IMR-90 (cell line): ENCODE measurements at regions not wholly inside any gene's neighbourhood (a gene's known extent, or its start where the extent isn't known, plus 50 kb on each side); places are given as distances from the start of the nearest gene placed in this dataset.

ENCODE experiments used
- ATAC-seq: fragments of 200-7000 bp; cut with Tn5 transposase; 2 replicates; pipeline ENCODE4 v1.9.1; 2020; ENCODE audit warnings: low read depth, mild to moderate bottlenecking, moderate library complexity
- BruUV-seq: library from RNA; stranded (reverse); fragments of 400-500 nt; replicated peaks from 2 replicates; lab custom pipeline; 2021; lab: Mats Ljungman, UMichigan
- CTCF ChIA-PET: fragments of 300-600 bp; formaldehyde crosslinking; extraction: SDS; loops from one replicate; lab custom pipeline; 2021; ENCODE audit warnings: antibody characterized with exemption; lab: Yijun Ruan, JAX
- POLR2A ChIA-PET: fragments of 300-600 bp; sonication (Branson Sonifier 250); formaldehyde crosslinking; loops from one replicate; lab custom pipeline; 2022; ENCODE audit warnings: antibody characterized with exemption; ENCODE audit not compliant: unreplicated experiment; lab: Charles Lee
- DNase-seq: peaks from one replicate; pipeline ENCODE4 v3.0.0; 2013
- H2AFZ ChIP-seq: replicated peaks from 2 replicates; pipeline ENCODE3; 2013; ENCODE audit warnings: low read length, mild to moderate bottlenecking; ENCODE audit not compliant: poor library complexity
- H2AK5ac ChIP-seq: 2 replicates; pipeline ENCODE4 v1.6.1; 2013; ENCODE audit warnings: low read depth, low read length, inconsistent platforms
- H2AK9ac ChIP-seq: replicated peaks from 2 replicates; pipeline ENCODE3; 2013; ENCODE audit warnings: mild to moderate bottlenecking, low read depth, low read length, moderate library complexity; ENCODE audit not compliant: poor library complexity
- H2BK120ac ChIP-seq: 2 replicates; pipeline ENCODE4 v1.6.1; 2013; ENCODE audit warnings: low read depth, low read length, inconsistent platforms
- H2BK15ac ChIP-seq: 3 replicates; pipeline ENCODE4 v1.6.1; 2013; ENCODE audit warnings: low read depth, low read length, inconsistent platforms
- H2BK20ac ChIP-seq: 2 replicates; pipeline ENCODE4 v1.6.1; 2013; ENCODE audit warnings: low read depth, mild to moderate bottlenecking, inconsistent platforms, low read length, moderate library complexity
- H2BK5ac ChIP-seq: 2 replicates; pipeline ENCODE4 v1.6.1; 2013; ENCODE audit warnings: mild to moderate bottlenecking, low read depth, low read length, inconsistent platforms; ENCODE audit not compliant: poor library complexity, severe bottlenecking
- H3K14ac ChIP-seq: replicated peaks from 2 replicates; pipeline ENCODE4 v1.6.1; 2013; ENCODE audit warnings: low read depth, low read length, inconsistent platforms
- H3K18ac ChIP-seq: 2 replicates; pipeline ENCODE4 v1.6.1; 2013; ENCODE audit warnings: low read depth, low read length, control low read depth
- H3K23ac ChIP-seq: 2 replicates; pipeline ENCODE4 v1.6.1; 2013; ENCODE audit warnings: low read depth, low read length, inconsistent platforms
- H3K27ac ChIP-seq: 2 replicates; pipeline ENCODE4 v1.5.1; 2013; ENCODE audit warnings: mild to moderate bottlenecking, control low read depth, low read length; ENCODE audit not compliant: insufficient read depth
- H3K27me3 ChIP-seq: 2 replicates; pipeline ENCODE4 v1.6.1; 2013; ENCODE audit warnings: low read length; ENCODE audit not compliant: control insufficient read depth, insufficient read depth
- H3K36me3 ChIP-seq: 2 replicates; pipeline ENCODE4 v1.6.1; 2013; ENCODE audit warnings: low read length, mixed read lengths; ENCODE audit not compliant: control insufficient read depth, insufficient read depth
- H3K4ac ChIP-seq: 2 replicates; pipeline ENCODE4 v1.6.1; 2013; ENCODE audit warnings: low read depth, low read length, inconsistent platforms
- H3K4me1 ChIP-seq: 2 replicates; pipeline ENCODE4 v1.6.1; 2013; ENCODE audit warnings: low read length, mixed read lengths; ENCODE audit not compliant: control insufficient read depth, insufficient read depth
- H3K4me2 ChIP-seq: 2 replicates; pipeline ENCODE4 v1.6.1; 2013; ENCODE audit warnings: low read depth, mild to moderate bottlenecking, control low read depth, low read length, moderate library complexity
- H3K4me3 ChIP-seq: 2 replicates; pipeline ENCODE4 v1.5.1; 2013; ENCODE audit warnings: low read depth, mild to moderate bottlenecking, control low read depth, low read length, moderate library complexity; ENCODE audit not compliant: insufficient read depth
- H3K56ac ChIP-seq: 2 replicates; pipeline ENCODE4 v1.6.1; 2013; ENCODE audit warnings: low read length, inconsistent platforms; ENCODE audit not compliant: insufficient read depth; ENCODE audit errors: extremely low read depth
- H3K79me1 ChIP-seq, 2 experiments: 2 replicates each; pipeline ENCODE4 v1.6.1; 2013; ENCODE audit warnings: low read length in 2 of 2, inconsistent platforms in 1 of 2, low read depth in 1 of 2
- H3K9ac ChIP-seq: 2 replicates; pipeline ENCODE4 v1.6.1; 2013; ENCODE audit warnings: low read depth, low read length, control low read depth
- H3K9me1 ChIP-seq: 2 replicates; pipeline ENCODE4 v1.6.1; 2013; ENCODE audit warnings: low read length, inconsistent platforms; ENCODE audit not compliant: insufficient read depth
- H3K9me3 ChIP-seq: 2 replicates; pipeline ENCODE4 v1.6.1; 2013; ENCODE audit warnings: low read length; ENCODE audit not compliant: control insufficient read depth, insufficient read depth
- H4K20me1 ChIP-seq: 2 replicates; pipeline ENCODE4 v1.6.1; 2013; ENCODE audit warnings: low read length, inconsistent platforms; ENCODE audit not compliant: insufficient read depth
- H4K5ac ChIP-seq: 2 replicates; pipeline ENCODE4 v1.6.1; 2013; ENCODE audit warnings: mild to moderate bottlenecking, low read depth, low read length, control low read depth
- H4K8ac ChIP-seq, 2 experiments: 2 replicates each; pipeline ENCODE4 v1.6.1; 2013; ENCODE audit warnings: low read depth in 2 of 2, low read length in 2 of 2, control low read depth in 1 of 2, inconsistent platforms in 1 of 2
- H4K91ac ChIP-seq: 2 replicates; pipeline ENCODE4 v1.6.1; 2013; ENCODE audit warnings: low read depth, low read length, inconsistent platforms; ENCODE audit not compliant: insufficient read depth
- BHLHE40 ChIP-seq: fragments of 150-350 bp; IDR thresholded peaks from 2 replicates; pipeline ENCODE4 v1.6.1; 2016; ENCODE audit warnings: mild to moderate bottlenecking, low read depth, low read length
- CEBPB ChIP-seq: IDR thresholded peaks from 2 replicates; pipeline ENCODE4 v1.6.1; 2012; ENCODE audit warnings: low read depth, low read length, improper control_type of control experiment
- CHD1 ChIP-seq: IDR thresholded peaks from 2 replicates; pipeline ENCODE4 v1.6.1; 2012; ENCODE audit warnings: low read depth, low read length, improper control_type of control experiment
- FOS ChIP-seq: fragments of 150-350 bp; IDR thresholded peaks from 2 replicates; pipeline ENCODE4 v1.6.1; 2016; ENCODE audit warnings: low read depth, low read length
- MAFK ChIP-seq: IDR thresholded peaks from 2 replicates; pipeline ENCODE4 v1.6.1; 2012; ENCODE audit warnings: low read depth, low read length, improper control_type of control experiment
- MAZ ChIP-seq: IDR thresholded peaks from 2 replicates; pipeline ENCODE4 v1.6.1; 2012; ENCODE audit warnings: low read depth, mild to moderate bottlenecking, low read length, improper control_type of control experiment, moderate library complexity, borderline replicate concordance
- MXI1 ChIP-seq: IDR thresholded peaks from 2 replicates; pipeline ENCODE4 v1.6.1; 2012; ENCODE audit warnings: low read depth, mild to moderate bottlenecking, low read length, moderate library complexity, borderline replicate concordance
- NFE2L2 ChIP-seq: fragments of 150-350 bp; IDR thresholded peaks from 2 replicates; pipeline ENCODE4 v1.6.1; 2016; ENCODE audit warnings: low read depth, mild to moderate bottlenecking, low read length
- POLR2A ChIP-seq: IDR thresholded peaks from 2 replicates; pipeline ENCODE4 v1.6.1; 2012; ENCODE audit warnings: mild to moderate bottlenecking, low read depth, low read length
- RAD21 ChIP-seq: IDR thresholded peaks from 2 replicates; pipeline ENCODE4 v1.6.1; 2012; ENCODE audit warnings: low read length, improper control_type of control experiment
- RCOR1 ChIP-seq: IDR thresholded peaks from 2 replicates; pipeline ENCODE4 v1.6.1; 2012; ENCODE audit warnings: mild to moderate bottlenecking, low read length, improper control_type of control experiment; ENCODE audit not compliant: insufficient replicate concordance
- RFX5 ChIP-seq: IDR thresholded peaks from 2 replicates; pipeline ENCODE4 v1.8.0; 2012; ENCODE audit warnings: low read depth, mild to moderate bottlenecking, low read length, moderate library complexity
- SMC3 ChIP-seq: fragments of 150-350 bp; IDR thresholded peaks from 2 replicates; pipeline ENCODE4 v1.6.1; 2016; ENCODE audit warnings: low read depth, mild to moderate bottlenecking, antibody characterized with exemption, low read length, moderate library complexity
- WGBS, 2 experiments: methylation state at CpG; one replicate each; pipeline versions ENCODE4 v1.1.5 to v1.1.7; 2013; ENCODE audit warnings: missing lambda C conversion rate in 2 of 2; ENCODE audit not compliant: insufficient read length in 1 of 2; ENCODE audit errors: extremely low coverage in 2 of 2; 5-methylcytosine and 5-hydroxymethylcytosine counted together
- dilution Hi-C: fragments of 300-500 bp; cut with HindIII; formaldehyde crosslinking; loops from one replicate; pipeline ENCODE4 v1.14.3; 2018; ENCODE audit warnings: low sequenced_read_pairs; ENCODE audit not compliant: unreplicated experiment
- in situ Hi-C: fragments of 300-500 bp; cut with MboI; formaldehyde crosslinking; loops from 3 replicates; pipeline ENCODE4 v1.14.3; 2019; ENCODE audit warnings: low sequenced_read_pairs, inconsistent platforms, mixed read lengths
- intact Hi-C: fragments of 100-400 bp; cut with micrococcal nuclease; formaldehyde crosslinking; loops from 2 replicates; pipeline ENCODE4 v1.10.0; 2022
- TF ChIP-seq, protein P1 (sequence below): fragments of 150-350 bp; IDR thresholded peaks from 2 replicates; pipeline ENCODE4 v1.6.1; 2016; ENCODE audit warnings: low read depth, mild to moderate bottlenecking, low read length, moderate library complexity, borderline replicate concordance
- TF ChIP-seq, protein P2 (sequence below): fragments of 150-350 bp; IDR thresholded peaks from 2 replicates; pipeline ENCODE4 v1.6.1; 2017; ENCODE audit warnings: mild to moderate bottlenecking, antibody characterized with exemption, low read length, low read depth
- TF ChIP-seq, protein P3 (sequence below): conservative IDR thresholded peaks from 2 replicates; pipeline ENCODE4 v1.5.1; 2012; ENCODE audit warnings: mild to moderate bottlenecking, low read depth, low read length, improper control_type of control experiment

- POLR2A ChIA-PET = no interaction called here
- Histone ChIP-seq H3K36me3 (no peaks in the 10 kb centered on the region), H4K91ac (no peak overlapping the region), H3K18ac (no peak overlapping the region), H2AFZ (no peak overlapping the region), H3K27me3 (no peaks in the 10 kb centered on the region; the same call in 1 of the 2 replicates), H2BK20ac (no peak overlapping the region), H4K5ac (no peak overlapping the region), H3K27ac (no peak overlapping the region), H3K4me3 (no peak overlapping the region), H3K9me3 (no peaks in the 10 kb centered on the region), H2AK9ac (no peak overlapping the region), H3K14ac (no peak overlapping the region), H3K4me2 (no peak overlapping the region), H3K9ac (no peak overlapping the region), H2BK120ac (no peak overlapping the region), H3K79me1 (no peaks in the 10 kb centered on the region), H2BK15ac (no peak overlapping the region), H3K23ac (no peak overlapping the region), H2AK5ac (no peak overlapping the region), H4K8ac (no peak overlapping the region), H4K20me1 (no peaks in the 10 kb centered on the region), H2BK5ac (no peak overlapping the region), H3K4me1 (peaks cover 8% of the 10 kb centered on the region), H3K4ac (no peak overlapping the region; the same call in 1 of the 2 replicates), H3K9me1 (no peaks in the 10 kb centered on the region), H3K56ac (no peak overlapping the region)
- no TSS peak for BruUV-seq
- intact Hi-C loops = no loop called here
- in situ Hi-C loops = no loop called here
- CTCF ChIA-PET = no interaction called here
- DNase-seq (no peak), ATAC-seq (no peak)
- 100% methylated on average over 1 of the region's 7 CpGs; no CpG with 5 or more reads in 1 of the 2 experiments for WGBS, 2 experiments
- dilution Hi-C loops = no loop called here
- TF ChIP-seq MAFK (no peak), NFE2L2 (no peak), MAZ (no peak), FOS (no peak), RFX5 (no peak), BHLHE40 (no peak), POLR2A (no peak), CHD1 (no peak), SMC3 (no peak), MXI1 (no peak), RCOR1 (no peak), CEBPB (no peak), RAD21 (no peak)
- TF ChIP-seq, protein P1, sequence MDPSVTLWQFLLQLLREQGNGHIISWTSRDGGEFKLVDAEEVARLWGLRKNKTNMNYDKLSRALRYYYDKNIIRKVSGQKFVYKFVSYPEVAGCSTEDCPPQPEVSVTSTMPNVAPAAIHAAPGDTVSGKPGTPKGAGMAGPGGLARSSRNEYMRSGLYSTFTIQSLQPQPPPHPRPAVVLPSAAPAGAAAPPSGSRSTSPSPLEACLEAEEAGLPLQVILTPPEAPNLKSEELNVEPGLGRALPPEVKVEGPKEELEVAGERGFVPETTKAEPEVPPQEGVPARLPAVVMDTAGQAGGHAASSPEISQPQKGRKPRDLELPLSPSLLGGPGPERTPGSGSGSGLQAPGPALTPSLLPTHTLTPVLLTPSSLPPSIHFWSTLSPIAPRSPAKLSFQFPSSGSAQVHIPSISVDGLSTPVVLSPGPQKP = no peak
- TF ChIP-seq, protein P2, sequence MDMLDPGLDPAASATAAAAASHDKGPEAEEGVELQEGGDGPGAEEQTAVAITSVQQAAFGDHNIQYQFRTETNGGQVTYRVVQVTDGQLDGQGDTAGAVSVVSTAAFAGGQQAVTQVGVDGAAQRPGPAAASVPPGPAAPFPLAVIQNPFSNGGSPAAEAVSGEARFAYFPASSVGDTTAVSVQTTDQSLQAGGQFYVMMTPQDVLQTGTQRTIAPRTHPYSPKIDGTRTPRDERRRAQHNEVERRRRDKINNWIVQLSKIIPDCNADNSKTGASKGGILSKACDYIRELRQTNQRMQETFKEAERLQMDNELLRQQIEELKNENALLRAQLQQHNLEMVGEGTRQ = no peak
- TF ChIP-seq, protein P3, sequence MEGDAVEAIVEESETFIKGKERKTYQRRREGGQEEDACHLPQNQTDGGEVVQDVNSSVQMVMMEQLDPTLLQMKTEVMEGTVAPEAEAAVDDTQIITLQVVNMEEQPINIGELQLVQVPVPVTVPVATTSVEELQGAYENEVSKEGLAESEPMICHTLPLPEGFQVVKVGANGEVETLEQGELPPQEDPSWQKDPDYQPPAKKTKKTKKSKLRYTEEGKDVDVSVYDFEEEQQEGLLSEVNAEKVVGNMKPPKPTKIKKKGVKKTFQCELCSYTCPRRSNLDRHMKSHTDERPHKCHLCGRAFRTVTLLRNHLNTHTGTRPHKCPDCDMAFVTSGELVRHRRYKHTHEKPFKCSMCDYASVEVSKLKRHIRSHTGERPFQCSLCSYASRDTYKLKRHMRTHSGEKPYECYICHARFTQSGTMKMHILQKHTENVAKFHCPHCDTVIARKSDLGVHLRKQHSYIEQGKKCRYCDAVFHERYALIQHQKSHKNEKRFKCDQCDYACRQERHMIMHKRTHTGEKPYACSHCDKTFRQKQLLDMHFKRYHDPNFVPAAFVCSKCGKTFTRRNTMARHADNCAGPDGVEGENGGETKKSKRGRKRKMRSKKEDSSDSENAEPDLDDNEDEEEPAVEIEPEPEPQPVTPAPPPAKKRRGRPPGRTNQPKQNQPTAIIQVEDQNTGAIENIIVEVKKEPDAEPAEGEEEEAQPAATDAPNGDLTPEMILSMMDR = no peak
Measured at GRCh38 chr11:130547761-130548490, 99.5 kb downstream of the ADAMTS15 start.
